Gastrocnemius medialis (tissue), 4 donors: ENCODE measurements at regions not wholly inside any gene's neighbourhood (a gene's known extent, or its start where the extent isn't known, plus 50 kb on each side); places are given as distances from the start of the nearest gene placed in this dataset.

Experiments used
- CTCF ChIP-seq, 5 experiments: fragments of 450-650 bp in 3 of 5; fragments of 200-600 bp in 2 of 5; sonication (generic) in 2 of 5; IDR thresholded peaks in 4 of 5; conservative IDR thresholded peaks in 1 of 5; 1 replicate in 4 of 5; 2 replicates in 1 of 5; pipeline ENCODE4 v1.5.1; 2016 to 2019; ENCODE audit warnings: antibody characterized with exemption in 5 of 5, mild to moderate bottlenecking in 3 of 5, moderate library complexity in 3 of 5
- POLR2A ChIP-seq, 2 donors: fragments of 450-650 bp; IDR thresholded peaks; one replicate each; pipeline ENCODE4 v1.6.1; 2017; ENCODE audit warnings: antibody characterized with exemption in 2 of 2, mild to moderate bottlenecking in 2 of 2, moderate library complexity in 2 of 2

GRCh38 chr18:51321696-51322095 lies 124.2 kb upstream of the MEX3C start:
- TF ChIP-seq CTCF (IDR thresholded peaks at IDR 0.05 in 4 of 5, conservative IDR thresholded peaks at IDR 0.05 in 1 of 5) (no peak), POLR2A (IDR thresholded peaks at IDR 0.05) (no peak)
